Activated CD4-positive, alpha-beta T cell treated with anti-CD3 and anti-CD28 coated beads, Interleukin-10, Interleukin-2, amounts not matched to agents 100 ng/mL and 50 ng/mL, durations not matched to agents 16 hours and 8 hours (primary cell): ENCODE measurements at regions not wholly inside any gene's neighbourhood (a gene's known extent, or its start where the extent isn't known, plus 50 kb on each side); places are given as distances from the start of the nearest gene placed in this dataset.

Source experiments
- DNase-seq: peaks from one replicate; pipeline ENCODE4 v3.0.0-alpha.2; 2020

DNA sequence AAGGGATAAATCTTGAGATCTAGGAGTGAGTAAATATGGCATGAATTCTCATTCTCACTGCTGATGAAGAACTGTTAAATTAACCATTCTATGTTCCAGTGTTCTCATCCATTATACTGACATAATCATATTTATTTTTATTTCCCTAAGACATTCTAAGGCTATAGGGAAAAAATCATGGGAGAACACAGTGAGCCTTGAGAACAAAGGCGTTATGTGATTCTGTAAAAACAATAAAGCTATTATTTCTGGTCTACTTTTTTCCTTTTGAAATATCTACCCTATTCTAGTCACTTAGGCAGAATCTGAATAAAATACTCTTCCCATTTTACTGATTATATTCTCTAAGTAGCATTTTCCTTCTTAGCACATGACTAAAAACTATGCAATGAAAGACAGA lies 155.7 kb upstream of the ADAMTS16 start:
- no peak for DNase-seq

DNA sequence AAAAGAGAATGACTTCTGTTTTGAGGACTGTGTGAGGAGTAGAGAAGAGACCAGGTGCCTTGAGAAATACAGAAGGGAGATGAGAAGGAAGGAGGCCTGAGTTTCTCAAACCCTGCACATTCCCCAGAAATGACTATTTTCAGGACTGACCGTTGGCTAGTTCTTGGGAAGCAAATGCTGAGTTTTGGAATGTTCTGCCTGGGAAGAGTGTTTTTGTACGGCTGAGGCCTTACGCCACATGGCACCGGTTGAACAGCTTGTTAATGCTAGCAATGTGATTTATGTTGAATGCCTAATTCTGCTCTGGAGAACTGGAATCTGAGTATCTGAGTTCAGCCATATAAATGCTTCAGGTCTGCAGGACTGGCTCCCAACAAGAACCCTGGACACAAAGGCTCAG lies 152.7 kb upstream of the ADAMTS16 start:
- no peak for DNase-seq

DNA sequence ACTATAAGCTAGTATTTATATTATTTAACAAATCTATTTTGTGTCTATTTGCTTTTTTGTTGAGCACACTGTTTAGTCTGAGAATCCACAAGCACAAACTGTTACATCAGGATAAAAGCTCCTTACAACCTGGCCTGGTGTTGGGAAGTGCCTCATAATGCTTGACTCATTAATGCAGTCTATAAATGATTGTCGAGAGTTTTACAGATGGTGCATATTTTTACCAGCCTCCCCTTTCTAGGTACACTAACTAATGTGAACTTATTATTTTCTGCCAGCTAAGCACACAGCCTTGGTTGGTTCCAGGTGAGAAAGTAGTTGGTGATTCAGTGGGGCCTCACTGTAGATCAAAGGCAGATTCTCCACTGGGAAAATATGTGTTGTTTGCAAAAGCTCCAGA lies 151.0 kb upstream of the ADAMTS16 start:
- DNase-seq: no peak

DNA sequence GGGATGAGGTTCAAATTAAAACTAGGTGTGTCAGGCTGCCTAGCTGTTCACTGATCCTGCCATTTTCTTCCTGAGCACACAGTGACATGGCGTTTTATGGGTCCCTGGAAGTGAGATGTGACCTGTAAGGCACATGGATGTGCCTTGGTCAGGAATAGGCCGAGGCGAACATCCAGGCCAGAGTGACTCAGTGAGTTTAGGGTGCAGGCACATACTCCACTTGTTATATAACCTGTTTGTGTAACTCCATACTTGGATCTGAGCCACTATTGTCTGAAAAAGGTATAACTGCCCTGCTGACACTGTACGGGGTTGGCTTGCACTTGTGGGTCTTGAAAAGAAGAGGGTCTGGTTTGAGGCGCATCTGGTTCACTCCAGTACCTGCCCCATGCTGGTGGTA lies 150.1 kb upstream of the ADAMTS16 start:
- no peak for DNase-seq

DNA sequence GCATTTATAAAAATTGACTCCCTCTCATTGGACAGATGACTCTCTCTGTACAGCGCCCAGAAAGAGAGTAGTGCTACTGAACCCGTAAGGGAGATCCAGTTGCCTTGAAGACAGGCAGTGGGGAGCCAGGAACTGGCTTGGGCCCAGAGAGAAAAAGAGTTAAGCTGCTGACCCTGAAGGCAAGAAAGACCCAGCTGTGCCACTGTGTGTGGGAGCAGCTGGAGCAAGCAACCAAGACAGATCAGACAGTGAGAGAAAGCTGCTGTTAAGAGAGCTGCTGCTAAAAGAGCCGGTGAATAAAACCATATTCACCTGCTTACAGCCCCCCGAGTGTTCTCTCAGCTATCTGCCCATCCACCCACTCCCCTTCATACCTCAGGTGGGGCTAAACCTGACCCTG lies 149.7 kb upstream of the ADAMTS16 start:
- DNase-seq: no peak

DNA sequence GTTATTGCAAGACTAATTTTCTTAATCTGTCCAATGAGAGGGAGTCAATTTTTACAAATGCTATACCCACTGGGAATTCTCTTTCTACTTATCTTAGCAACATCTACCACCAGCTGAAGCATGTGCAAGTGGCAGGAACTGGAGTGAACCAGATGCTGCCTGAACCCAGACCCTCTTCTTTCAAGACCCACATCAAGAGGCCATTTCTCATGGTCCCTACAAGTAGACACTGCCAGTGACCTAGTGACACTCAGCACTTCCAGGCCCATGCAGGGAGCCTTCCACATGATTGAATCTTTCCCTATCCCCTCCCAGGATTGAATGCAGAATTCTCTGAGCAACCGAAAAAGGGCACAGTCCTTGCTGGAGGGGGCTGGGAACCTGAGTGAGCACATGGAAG lies 148.2 kb upstream of the ADAMTS16 start:
- no peak for DNase-seq

DNA sequence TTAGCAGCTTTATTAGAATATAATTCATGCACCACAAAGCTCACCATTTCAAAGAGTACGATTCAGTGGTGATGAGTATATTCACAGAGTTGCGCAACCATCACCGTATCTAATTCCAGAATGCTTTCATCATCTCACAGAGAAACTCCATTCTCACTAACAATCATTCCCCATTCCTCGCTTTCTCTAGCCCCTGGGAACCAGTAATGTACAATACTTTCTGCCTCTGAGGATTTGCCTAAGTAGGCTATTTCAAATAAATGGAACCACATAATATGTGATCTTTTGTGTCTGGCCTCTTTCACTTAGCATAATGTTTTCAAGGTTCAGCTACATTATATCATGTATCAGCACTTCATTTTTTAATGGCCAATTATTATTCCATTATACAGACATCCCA lies 145.1 kb upstream of the ADAMTS16 start:
- DNase-seq: no peak

DNA sequence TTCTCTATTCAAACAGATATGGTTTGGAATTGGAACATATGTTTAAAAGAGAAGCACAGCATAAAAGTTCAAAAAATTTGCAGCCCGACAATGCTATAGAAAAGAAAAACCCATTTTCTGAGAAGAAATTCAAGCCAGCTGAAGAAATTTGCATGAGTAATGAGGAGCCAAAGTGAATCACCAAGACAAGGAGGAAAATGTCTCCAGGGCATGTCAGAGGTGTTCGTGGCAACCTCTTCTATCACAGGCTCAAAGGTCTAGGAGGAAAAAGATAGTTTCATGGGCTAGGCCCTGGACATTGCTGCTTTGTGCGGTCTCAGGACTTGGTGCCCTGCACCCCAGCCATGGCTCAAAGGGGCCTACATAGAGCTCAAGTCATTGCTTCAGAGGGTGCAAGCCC lies 134.8 kb upstream of the ADAMTS16 start:
- DNase-seq: no peak

DNA sequence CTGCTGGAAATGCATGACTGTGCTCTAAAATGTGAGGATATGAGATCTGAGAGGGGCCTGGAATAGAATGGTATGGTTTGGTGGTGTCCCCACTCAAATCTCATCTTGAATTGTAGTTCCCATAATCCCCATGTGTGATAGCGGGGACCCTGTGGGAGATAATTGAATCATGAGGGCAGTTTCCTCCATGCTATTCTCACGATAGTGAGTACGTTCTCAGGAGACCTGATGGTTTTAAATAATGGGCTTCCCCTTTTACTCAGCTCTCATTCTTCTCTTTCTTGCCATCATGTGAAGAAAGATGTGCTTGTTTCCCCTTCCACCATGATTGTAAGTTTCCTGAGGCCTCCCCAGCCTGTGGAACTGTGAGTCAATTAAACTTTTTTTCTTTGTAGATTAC lies 133.6 kb upstream of the ADAMTS16 start:
- DNase-seq: no peak

DNA sequence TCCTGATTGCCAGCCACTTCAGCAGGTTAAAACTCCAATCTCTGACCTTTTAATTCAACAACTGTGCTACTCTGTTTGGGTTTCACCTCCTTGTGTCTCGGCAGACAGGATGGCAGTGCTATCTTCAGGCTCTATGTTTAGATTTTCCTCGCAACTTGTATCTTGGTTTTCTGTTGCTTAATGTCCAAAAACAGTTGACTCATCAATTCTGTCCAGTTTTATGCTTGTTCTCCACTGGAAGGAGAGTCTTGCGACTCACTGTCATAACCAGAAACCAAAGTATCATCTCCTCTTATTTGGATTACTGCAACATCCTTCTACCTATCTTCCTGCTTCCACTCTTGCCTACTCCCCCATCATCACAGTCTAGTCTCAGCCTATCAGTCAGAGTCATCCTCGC lies 130.9 kb upstream of the ADAMTS16 start:
- DNase-seq: no peak

DNA sequence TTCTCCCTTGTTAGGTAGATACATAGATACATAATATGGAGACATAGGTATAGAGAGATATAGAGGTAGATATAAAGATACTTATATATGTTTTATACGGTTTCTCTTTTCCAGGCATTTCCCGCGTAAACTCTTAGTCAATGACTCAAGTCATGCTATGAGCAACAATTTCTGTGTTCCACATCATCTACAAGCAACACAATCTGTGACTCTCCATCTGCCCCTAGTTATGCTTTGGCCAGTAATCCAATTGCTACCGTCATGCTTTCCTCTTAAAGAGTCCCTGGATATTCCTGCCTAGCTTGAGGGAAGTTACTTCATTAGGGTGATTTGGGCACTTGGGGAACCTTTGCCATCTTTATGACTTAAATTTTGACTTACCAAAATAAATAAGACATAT lies 129.0 kb upstream of the ADAMTS16 start:
- DNase-seq: no peak

DNA sequence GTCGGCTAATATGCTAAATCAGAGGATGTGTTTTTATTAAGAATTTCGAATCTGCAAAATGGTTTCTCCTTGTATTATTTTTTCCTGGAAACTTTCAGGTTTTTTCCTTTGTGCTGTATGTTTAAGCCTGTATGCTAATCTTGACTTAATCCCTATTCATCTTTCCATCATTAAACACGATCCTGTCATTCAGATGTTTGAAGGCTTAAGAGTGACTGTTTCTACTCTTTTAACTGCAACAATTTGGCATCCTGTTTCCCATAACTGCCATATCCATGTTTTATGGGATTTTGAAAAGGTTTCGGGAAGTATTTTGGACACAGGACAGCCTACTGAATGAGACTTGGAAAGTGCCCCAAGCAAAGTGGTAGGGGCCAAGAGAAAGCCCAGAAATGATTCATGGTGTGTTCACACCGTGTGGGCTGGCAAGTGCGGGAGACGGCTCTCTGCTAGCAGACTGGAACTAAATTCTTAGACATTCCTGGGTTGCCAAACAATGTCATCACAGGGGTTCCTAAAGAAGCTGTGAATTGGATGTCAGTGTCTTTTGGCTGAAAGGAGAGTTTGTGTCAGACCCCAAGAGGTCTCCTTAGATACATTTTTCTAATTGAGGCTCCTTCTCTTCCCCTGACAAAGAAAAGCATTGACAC lies 125.4 kb upstream of the ADAMTS16 start:
- DNase-seq: no peak

DNA sequence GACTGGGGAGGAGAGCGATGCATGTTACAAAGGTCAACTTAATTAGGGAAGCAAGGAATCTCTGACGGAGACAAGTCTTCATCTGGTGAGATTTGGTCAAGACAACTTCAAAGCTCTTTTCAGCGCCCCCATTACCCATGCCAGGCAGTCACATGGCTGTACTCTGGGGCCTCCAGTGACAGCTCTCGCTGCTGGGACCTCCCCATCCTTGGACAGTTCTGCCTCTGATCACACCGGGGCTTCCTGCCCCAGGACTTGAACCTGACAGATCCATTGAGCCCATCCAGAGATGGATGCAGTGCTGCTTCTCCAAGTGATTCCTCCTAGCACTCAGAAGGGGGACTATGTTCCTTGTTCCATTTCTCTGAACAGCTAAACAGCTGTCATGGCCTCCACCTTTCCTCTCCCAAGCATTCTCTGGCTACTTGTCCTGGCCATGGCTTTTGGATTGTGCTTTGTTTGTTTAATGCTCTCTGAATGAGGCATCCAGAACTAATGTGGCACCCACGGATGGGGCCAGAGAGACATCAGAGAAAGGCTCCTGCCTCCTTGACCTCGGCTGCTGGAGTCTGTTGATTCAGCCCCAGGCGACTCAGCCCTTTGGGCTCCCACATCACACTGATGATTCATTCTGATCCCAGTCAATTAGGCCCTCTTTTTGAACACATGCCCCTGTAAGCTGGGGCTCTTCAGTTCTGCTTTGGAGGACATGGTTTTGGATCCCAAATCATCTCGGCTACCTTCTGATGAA lies 122.1 kb upstream of the ADAMTS16 start:
- peak; percentile 1 for DNase-seq

DNA sequence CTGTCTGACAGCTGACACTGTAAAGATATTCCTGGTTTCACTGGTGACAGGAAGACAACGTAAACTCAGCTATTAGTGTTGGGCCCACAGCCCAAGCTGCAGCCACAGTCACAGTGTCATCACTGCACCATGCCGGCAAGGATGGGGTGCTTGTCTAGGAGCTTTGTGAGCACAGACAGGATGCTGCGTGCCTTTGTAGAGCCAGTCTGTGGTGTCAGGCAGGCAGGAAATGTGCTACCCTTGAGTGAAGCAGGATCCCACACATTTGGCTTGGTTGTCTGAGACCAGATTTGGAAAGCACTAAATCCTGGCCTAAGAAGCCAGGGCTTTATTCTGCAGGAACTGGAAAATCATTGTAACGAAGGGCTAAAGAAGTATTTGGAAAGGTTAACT lies 121.6 kb upstream of the ADAMTS16 start:
- DNase-seq: no peak

DNA sequence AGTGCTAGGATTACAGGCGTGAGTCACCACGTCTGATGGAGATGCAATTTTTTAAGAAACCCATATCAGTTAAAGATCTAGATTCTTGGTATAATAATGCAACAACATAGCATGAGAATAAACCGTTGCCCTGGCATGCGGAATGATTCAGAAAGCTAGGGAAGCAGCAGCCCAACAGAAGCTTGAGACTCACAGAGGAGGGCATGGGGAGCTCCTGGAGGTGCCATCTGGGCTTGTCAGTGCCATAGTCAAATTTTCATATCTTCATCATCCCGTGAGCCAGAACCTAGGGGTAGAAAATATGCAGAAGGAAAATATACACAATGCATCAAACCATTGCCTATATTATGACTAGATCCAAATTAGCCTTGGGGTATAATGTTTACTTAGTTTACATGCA lies 118.7 kb upstream of the ADAMTS16 start:
- DNase-seq: no peak

DNA sequence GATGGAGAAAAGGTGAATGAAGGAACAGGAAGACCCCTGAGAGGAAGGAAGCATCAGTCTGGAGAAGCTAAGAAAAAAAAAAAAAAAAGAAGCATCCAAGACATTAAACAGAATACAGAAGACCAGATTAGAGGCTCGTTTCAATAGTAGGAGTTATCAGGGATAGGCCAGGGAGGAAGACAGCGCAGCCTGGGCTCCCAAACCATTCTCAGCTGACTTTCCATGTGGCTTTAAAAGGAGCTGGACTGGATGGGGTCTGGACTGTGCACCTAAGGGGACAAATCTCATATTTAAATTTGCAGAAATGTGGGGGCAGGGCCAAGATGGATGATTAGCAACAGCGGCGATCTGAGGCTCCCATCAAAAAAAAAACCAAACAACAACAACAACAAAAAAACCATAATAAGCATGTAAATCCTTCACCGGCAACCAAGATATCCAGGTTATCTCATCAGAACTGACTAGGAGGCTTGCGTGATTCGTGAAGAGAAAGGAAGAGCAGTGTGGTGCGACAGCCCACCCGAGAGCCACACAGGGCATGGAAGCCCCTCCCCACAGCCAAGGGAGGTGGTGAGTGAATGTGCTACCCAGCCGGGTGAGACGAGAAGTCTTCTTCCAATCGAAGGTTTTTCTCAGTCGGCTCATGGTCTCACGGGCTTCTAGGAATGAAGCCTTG lies 114.9 kb upstream of the ADAMTS16 start:
- no peak for DNase-seq

DNA sequence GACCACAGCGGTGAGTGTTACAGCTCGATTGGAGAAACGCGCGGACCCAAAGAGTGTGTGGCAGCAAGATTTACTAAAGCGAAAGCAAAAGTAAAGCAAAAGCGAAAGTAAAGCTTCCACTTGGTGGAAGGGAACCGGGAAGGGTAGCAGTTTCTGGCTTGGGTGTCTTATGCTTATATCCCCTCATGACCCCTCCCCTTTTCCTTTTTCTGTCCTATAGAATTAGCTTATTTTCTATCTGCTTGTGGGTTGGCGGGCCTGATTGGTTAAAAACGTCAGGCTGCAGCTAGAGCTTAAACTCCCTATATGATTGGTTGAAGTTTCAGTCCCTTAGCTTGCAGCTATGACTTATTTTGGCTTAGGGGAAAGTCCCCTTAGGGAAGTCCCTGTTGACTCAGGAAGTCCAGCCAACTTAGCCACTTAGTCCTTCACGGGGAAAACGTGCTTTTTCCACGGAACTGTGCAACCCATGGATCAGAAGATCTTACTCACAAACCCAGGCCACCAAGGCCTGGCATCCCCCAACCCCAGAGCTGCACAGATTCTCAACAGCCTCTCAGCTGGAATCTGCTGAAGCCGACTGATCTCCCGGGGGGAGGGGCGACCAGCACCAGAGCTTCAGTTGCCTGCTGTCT lies 114.2 kb upstream of the ADAMTS16 start:
- peak; percentile 41 for DNase-seq

DNA sequence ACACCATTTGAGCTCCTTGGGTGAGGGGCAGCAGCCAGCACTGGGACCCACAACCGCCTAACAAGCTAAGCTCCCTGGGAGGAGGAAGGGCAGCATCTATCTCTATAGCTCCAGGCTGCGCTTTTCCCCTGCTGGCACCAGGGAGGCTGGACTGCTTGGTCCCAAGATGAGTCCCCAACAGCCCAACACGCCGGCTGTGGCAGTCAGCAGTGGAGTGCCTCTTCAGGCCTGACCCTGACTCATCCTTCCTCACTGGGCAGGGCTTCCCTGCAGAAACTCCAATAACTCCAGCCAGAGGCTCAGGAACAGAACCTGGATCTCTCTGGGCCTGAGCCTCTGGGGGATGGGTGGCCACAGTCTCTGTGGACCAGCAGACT lies 113.7 kb upstream of the ADAMTS16 start:
- DNase-seq: no peak

DNA sequence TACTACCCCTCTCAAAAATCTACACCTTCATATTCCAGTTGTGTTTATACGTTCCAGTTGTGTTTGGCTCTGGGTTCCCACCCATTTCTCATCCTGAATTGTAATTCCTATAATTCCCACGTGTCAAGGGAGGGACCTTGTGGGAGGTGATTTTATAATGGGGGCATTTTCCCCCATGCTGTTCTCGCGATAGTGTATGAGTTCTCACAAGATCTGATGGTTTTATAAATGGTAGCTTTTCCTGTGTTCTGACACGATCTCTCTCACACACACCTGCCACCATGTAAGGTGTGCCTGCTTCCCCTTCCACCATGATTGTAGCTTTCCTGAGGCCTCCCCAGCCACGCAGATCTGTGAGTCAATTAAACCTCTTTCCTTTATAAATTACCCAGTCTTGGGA lies 108.5 kb upstream of the ADAMTS16 start:
- DNase-seq: no peak

DNA sequence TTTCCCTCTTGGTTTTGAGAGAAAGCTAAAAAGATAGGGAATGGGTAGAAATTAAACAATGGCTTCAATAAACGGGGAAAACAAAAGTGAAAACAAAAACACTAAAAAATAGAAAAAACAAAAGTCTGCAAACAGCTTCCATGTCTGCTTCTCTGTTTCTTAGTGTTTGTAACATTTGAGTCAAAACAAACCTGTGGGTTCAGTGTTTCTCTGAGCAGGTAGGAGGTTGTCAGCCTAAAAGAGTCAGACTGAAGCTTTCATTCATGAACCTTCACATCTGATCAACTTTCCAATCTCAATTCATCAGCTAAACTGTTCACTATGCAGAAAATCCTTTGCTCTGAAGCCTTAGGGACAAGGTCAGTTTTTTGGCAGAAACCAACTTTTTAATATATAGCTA lies 102.5 kb upstream of the ADAMTS16 start:
- DNase-seq: no peak

DNA sequence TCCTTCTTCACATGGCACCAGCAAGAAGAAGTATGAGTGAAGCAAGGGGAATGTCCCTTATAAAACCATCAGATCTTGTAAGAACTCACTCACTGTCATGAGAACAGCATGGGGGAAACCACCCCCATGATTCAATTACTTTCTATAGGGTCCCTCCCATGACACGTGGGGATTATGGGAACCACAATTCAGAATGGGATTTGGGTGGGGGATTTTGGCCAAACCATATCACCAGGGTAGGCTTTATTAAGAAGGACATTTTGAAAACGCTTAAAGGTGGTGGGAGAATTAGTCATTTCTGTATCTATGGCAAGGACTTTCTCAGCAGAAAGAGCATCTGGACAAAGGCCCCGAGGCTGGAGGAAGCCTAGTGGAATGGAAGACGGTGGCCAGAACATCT lies 100.2 kb upstream of the ADAMTS16 start:
- no peak for DNase-seq

DNA sequence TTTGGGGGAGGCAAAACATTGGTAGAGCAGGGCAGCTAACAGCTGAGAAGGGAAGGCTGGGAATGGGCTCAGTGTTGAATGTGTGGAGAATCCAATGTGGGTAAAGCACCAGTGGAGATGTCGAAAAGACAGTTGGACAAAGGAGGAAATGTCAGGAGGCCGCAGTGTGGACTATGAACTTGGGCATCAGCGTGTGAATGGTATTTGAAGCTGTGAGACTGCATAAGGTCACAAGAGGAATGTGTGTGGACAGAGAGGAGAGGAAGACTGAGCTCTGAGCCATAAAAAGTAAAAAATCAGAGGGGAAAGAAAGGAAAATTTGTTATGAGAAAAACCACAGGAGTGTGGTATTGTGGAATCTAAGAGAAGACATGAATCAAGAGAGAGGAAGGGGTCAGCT lies 99.4 kb upstream of the ADAMTS16 start:
- no peak for DNase-seq

DNA sequence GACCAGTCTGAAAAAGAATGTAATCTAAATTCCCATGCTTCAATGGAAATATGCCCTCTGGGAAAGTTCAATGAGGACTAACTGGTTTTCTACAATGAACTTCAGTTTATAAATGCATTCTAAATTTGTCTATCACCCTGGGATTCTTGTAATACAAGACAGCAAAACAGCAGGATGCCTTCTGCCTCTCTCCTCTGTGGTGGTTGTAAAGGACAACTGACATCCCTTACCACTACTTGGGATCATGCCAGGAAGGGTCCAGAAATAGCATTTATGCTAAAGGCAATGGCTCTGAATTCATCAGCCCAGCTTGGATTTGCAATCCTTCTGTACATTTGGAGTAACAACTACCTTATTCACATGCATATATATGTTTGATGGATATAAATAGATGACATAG lies 97.3 kb upstream of the ADAMTS16 start:
- no peak for DNase-seq

DNA sequence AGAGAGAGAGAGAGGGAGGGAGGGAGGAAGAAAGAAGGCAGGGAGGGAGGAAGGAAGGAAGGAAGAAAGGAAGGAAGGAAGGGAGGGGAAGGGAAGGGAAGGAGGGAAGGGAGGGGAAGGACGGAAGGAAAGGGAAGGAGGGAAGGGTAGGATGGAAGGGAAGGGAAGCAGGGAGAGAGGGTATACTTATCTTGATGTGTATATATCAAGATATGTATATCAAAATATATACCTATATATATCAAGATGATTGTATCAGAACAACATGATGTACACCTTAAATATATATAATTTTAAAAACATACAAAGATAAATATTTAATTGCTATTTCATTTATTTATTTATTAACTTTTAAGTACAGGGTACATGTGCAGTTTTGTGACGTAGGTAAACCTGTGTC lies 96.8 kb upstream of the ADAMTS16 start:
- DNase-seq: no peak
